ENCODE measurements at regions not wholly inside any gene's neighbourhood (a gene's known extent, or its start where the extent isn't known, plus 50 kb on each side); places are given as distances from the start of the nearest gene placed in this dataset.

GRCh38 chrX:121598356-121598755 is 550.9 kb downstream of the GLUD2 start:
- no peak overlapping the region for H3K4me3 ChIP-seq (ENCODE audit: low read length)
- DNase-seq (ENCODE audit: low read depth): peak; percentile 2
- TF ChIP-seq CTCF (IDR thresholded peaks at IDR 0.05; ENCODE audit: insufficient read depth, low read depth, low read length, missing control alignments): no peak

GRCh38 chrX:121635141-121635540 is 587.7 kb downstream of the GLUD2 start:
- TF ChIP-seq CTCF (IDR thresholded peaks at IDR 0.05; ENCODE audit: insufficient read depth, low read depth, low read length, missing control alignments): no peak
- DNase-seq (ENCODE audit: low read depth): peak; percentile 23
- no peak overlapping the region for H3K4me3 ChIP-seq (ENCODE audit: low read length)

- no peak for TF ChIP-seq CTCF (IDR thresholded peaks at IDR 0.05; ENCODE audit: insufficient read depth, low read depth, low read length, missing control alignments)
- DNase-seq (ENCODE audit: low read depth): no peak
Observed at GRCh38 chrX:121639781-121640180, 592.4 kb downstream of the GLUD2 start.

GRCh38 chrX:121641560-121641959 is 594.1 kb downstream of the GLUD2 start:
- peak; percentile 75 for DNase-seq (ENCODE audit: low read depth)
- no peak overlapping the region for H3K4me3 ChIP-seq (ENCODE audit: low read length)

More at GRCh38 chrX:121639781-121640180, 592.4 kb downstream of the GLUD2 start:
- H3K4me3 ChIP-seq (ENCODE audit: low read length): no peak overlapping the region

GRCh38 chrX:121642415-121642814 is 595.0 kb downstream of the GLUD2 start:
- H3K4me3 ChIP-seq (ENCODE audit: low read length): no peak overlapping the region
- TF ChIP-seq CTCF (IDR thresholded peaks at IDR 0.05; ENCODE audit: insufficient read depth, low read depth, low read length, missing control alignments): no peak
- peak; percentile 79 for DNase-seq (ENCODE audit: low read depth)

More at GRCh38 chrX:121641560-121641959, 594.1 kb downstream of the GLUD2 start:
- TF ChIP-seq CTCF (IDR thresholded peaks at IDR 0.05; ENCODE audit: insufficient read depth, low read depth, low read length, missing control alignments): no peak

- TF ChIP-seq CTCF (IDR thresholded peaks at IDR 0.05; ENCODE audit: insufficient read depth, low read depth, low read length, missing control alignments): no peak
- no peak overlapping the region for H3K4me3 ChIP-seq (ENCODE audit: low read length)
- no peak for DNase-seq (ENCODE audit: low read depth)
Observed at GRCh38 chrX:121649417-121649816, 602.0 kb downstream of the GLUD2 start.

- peak; percentile 10 for DNase-seq (ENCODE audit: low read depth)
- no peak overlapping the region for H3K4me3 ChIP-seq (ENCODE audit: low read length)
- TF ChIP-seq CTCF (IDR thresholded peaks at IDR 0.05; ENCODE audit: insufficient read depth, low read depth, low read length, missing control alignments): no peak
Observed at GRCh38 chrX:121655276-121655675, 607.9 kb downstream of the GLUD2 start.
